Activated CD4-positive, alpha-beta memory T cell treated with anti-CD3 and anti-CD28 coated beads for 36 hours (primary cell): ENCODE measurements at regions not wholly inside any gene's neighbourhood (a gene's known extent, or its start where the extent isn't known, plus 50 kb on each side); places are given as distances from the start of the nearest gene placed in this dataset.
A peak's percentile ranks its signal among the peaks of the same experiment; 100 is the strongest.

Experiments
- CTCF ChIA-PET: fragments of 350-600 bp; sonication (Branson Sonifier 250); formaldehyde crosslinking; loops from one replicate; lab custom pipeline; 2021; ENCODE audit warnings: antibody characterized with exemption, inconsistent platforms; lab: Charles Lee
- POLR2A ChIA-PET: fragments of 350-600 bp; sonication (Branson Sonifier 250); formaldehyde crosslinking; loops from one replicate; lab custom pipeline; 2021; ENCODE audit warnings: antibody characterized with exemption; lab: Charles Lee
- DNase-seq: peaks from one replicate; pipeline ENCODE4 v3.0.0-alpha.2; 2020
- H3K27ac Mint-ChIP-seq: one replicate; pipeline ENCODE4 v1.8.0; 2021; ENCODE audit warnings: mixed read lengths
- H3K27me3 Mint-ChIP-seq: one replicate; pipeline ENCODE4 v1.8.0; 2021; ENCODE audit warnings: mixed read lengths
- H3K36me3 Mint-ChIP-seq: one replicate; pipeline ENCODE4 v1.8.0; 2021; ENCODE audit warnings: mixed read lengths
- H3K4me1 Mint-ChIP-seq: one replicate; pipeline ENCODE4 v1.8.0; 2021; ENCODE audit warnings: low read depth, mixed read lengths
- H3K4me3 Mint-ChIP-seq: one replicate; pipeline ENCODE4 v1.8.0; 2021; ENCODE audit warnings: mild to moderate bottlenecking, mixed read lengths
- H3K9me3 Mint-ChIP-seq: one replicate; pipeline ENCODE4 v1.8.0; 2021; ENCODE audit warnings: mixed read lengths
- intact Hi-C: fragments of 100-400 bp; cut with micrococcal nuclease; formaldehyde crosslinking; loops from one replicate; pipeline ENCODE4 v1.15.1; 2023

DNA sequence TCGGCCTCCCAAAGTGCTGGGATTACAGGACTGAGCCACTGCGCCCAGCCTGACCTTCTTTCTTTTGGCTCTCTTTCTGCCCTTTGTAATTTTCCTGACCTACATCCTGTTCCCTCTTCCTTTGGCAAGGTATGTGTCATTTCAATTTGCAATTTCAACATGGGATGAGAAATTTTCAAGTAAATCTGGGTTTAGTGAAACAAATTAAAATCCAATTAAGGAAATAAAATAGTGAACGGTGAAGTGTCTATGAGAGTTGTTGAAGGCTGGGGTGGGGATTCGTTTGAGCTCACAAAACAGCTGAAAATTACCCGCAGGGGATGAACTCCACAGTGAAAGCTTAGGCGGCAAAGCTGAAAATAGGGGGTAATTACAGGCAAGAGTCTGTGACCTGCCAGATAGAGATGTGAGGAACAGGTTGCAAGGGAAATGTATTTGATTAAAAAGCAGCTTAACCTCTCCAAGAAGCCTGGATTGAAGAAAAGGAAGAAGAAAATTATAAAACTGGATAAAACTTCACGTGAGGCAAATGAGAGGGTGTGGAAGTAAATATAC, 277.7 kb downstream of the UTP18 start:
- Mint-ChIP-seq H3K4me3 (no peak overlapping the region), H3K36me3 (no peaks in the 10 kb centered on the region), H3K4me1 (peaks cover 9% of the 10 kb centered on the region), H3K27me3 (no peaks in the 10 kb centered on the region), H3K9me3 (no peaks in the 10 kb centered on the region), H3K27ac (no peak overlapping the region)
- ChIA-PET POLR2A (no interaction called here), CTCF (interaction anchor here (1.0 to 7.9 kb wide), 3 partner anchors 167 to 239 kb away, joined by 3 to 81 read pairs (median 4); no protein-coding TSS in a partner anchor)
- intact Hi-C loops = loop anchor here (2.0 to 5.0 kb wide), 3 partner anchors 76 to 239 kb away; no protein-coding TSS in a partner anchor
- no peak for DNase-seq

DNA sequence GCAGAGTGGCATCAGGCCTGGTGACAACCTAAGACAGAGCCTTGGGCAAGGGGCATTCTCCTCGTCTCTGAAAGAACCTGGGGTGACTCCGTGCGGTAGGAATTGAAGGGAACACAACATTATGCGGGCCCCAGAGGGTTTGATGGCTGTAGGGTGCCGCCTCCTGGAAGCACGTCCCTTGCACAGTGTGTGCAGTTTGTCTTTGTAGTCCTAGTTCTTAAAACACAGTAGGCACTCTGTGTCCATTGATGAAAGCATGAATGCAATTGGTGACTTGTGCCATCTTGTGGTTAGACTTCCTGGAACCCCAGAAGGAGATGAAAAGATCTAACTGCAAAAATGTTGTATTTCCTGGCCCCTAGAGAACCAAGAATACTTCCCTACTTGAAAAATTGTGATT, 279.8 kb downstream of the UTP18 start:
- Mint-ChIP-seq H3K4me3 (no peak overlapping the region), H3K4me1 (peaks cover 9% of the 10 kb centered on the region), H3K27me3 (no peaks in the 10 kb centered on the region), H3K9me3 (no peaks in the 10 kb centered on the region), H3K27ac (no peak overlapping the region), H3K36me3 (no peaks in the 10 kb centered on the region)
- intact Hi-C loops = no loop called here
- CTCF ChIA-PET = interaction anchor here (1.7 kb wide), 1 partner anchor 168 kb away, joined by 5 read pairs; no protein-coding TSS in a partner anchor
- POLR2A ChIA-PET = no interaction called here
- peak; percentile 13 for DNase-seq

DNA sequence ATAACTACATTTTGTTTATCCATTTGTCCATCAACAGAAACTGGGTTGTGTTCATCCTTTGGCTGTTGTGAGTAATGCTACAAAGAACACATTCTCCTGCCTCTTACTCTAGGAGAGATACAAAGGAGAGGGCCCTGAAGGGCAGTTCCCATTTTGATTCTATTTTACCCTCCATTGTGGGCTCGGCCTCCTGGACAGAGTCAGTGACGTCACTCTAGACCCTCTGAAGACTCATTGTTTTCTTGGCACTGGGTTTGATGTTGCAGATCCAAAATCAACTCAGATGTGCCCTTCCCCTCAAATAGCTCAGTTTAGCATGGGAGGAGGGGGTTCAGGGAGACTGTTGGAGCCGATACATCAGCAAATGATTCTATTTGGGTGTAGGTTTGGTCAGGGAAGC, 280.9 kb downstream of the UTP18 start:
- no peaks in the 10 kb centered on the region for H3K9me3 Mint-ChIP-seq
- no peaks in the 10 kb centered on the region for H3K27me3 Mint-ChIP-seq
- intact Hi-C loops = no loop called here
- H3K4me3 Mint-ChIP-seq = no peak overlapping the region
- no peaks in the 10 kb centered on the region for H3K36me3 Mint-ChIP-seq
- no peak for DNase-seq
- no peak overlapping the region for H3K27ac Mint-ChIP-seq
- peaks cover 9% of the 10 kb centered on the region for H3K4me1 Mint-ChIP-seq
- CTCF ChIA-PET = interaction anchor here (1.3 to 1.7 kb wide), 2 partner anchors 169 kb away, joined by 5 read pairs; no protein-coding TSS in a partner anchor
- POLR2A ChIA-PET = no interaction called here

DNA sequence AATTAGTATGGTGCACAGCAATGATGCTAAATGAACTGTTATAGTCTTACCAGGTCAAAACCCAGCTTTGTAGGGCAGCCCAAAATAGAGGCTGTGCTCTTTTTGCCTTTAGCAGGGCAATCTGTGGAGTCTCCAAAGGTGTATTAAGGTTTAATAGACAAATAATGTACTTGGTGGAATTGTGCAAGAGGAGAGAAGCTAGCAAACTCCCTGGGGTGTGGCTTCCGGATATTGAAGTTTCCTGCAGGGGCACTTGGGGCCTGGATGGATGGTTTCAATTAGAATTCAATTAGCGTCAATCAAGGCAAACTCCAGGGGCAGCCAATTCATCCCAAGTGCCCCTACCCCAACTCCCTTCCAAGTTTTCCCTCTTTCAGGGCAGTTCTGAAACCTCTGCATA, 285.8 kb downstream of the UTP18 start:
- DNase-seq = no peak
- Mint-ChIP-seq H3K4me3 (no peak overlapping the region), H3K36me3 (no peaks in the 10 kb centered on the region), H3K9me3 (no peaks in the 10 kb centered on the region), H3K27ac (no peak overlapping the region), H3K27me3 (no peaks in the 10 kb centered on the region), H3K4me1 (peaks cover 2% of the 10 kb centered on the region)
- intact Hi-C loops = no loop called here
- ChIA-PET POLR2A (no interaction called here), CTCF (no interaction called here)

DNA sequence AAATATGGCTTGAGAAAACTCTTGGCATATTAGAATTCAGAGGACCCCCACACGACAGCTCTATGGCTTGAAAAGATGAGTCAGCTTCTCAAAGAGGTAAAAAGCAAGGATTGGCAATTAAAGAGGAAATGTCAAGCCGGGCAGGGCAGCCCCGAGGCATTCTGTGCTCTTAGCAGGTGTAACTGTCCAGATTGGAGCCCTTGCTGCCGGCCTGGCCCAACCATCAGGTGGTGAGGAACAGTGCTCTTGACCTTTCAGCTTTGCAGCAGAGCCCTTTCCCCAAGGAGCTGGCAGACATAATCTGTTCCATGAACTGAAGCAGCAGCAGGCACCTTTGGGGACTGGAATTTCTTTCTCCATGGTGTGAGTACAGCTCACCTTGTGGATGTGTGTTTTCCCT, 287.8 kb downstream of the UTP18 start:
- ChIA-PET CTCF (interaction anchor here (1.3 kb wide), 1 partner anchor 176 kb away, joined by 4 read pairs; no protein-coding TSS in a partner anchor), POLR2A (no interaction called here)
- intact Hi-C loops = no loop called here
- no peaks in the 10 kb centered on the region for H3K36me3 Mint-ChIP-seq
- no peak overlapping the region for H3K27ac Mint-ChIP-seq
- no peak overlapping the region for H3K4me3 Mint-ChIP-seq
- H3K4me1 Mint-ChIP-seq = no peaks in the 10 kb centered on the region
- H3K9me3 Mint-ChIP-seq = no peaks in the 10 kb centered on the region
- peaks cover 6% of the 10 kb centered on the region for H3K27me3 Mint-ChIP-seq
- DNase-seq = no peak

DNA sequence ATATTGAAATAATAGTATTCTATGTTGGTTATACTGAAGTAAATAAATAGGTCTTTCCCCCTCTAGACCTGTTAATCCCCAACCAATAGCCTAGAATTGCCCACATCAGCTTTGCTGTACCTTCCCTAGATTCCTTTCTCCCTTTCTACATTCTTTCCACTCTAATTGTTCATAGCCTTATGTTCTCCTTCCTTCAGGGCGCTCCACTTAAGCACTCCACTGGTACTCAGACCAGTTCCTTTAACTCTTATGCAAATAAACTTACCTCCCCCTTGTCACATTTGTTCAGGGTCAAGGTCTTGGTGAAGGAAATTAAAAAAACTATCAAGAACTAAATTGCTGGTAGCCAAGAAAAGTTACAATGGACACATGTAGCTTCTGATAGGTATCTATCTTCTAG, 294.8 kb downstream of the UTP18 start:
- no peaks in the 10 kb centered on the region for H3K36me3 Mint-ChIP-seq

DNA sequence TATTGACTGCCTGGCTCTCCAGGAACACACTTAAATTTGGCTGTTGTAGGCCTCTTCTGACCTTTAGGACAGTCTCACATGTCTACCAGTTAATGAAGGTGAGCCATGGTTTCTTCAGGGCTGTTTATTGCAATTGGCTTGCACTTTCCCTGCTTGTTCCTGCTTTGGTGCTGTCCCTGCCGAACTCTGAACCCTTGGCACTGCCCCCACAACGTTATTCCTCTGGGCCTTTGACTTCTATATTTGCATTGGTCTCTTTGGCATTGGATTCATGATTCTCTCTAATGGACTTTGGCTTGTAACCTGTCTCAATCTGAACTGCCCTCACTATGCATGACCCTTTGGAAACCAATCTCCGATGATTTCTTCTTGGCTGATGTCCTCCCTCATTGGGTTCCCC, 299.4 kb downstream of the UTP18 start:
- H3K27me3 Mint-ChIP-seq = peaks cover 30% of the 10 kb centered on the region
- POLR2A ChIA-PET = no interaction called here
- H3K9me3 Mint-ChIP-seq = no peaks in the 10 kb centered on the region
- intact Hi-C loops = no loop called here
- no peak for DNase-seq
- CTCF ChIA-PET = no interaction called here
- H3K4me3 Mint-ChIP-seq = no peak overlapping the region
- H3K36me3 Mint-ChIP-seq = no peaks in the 10 kb centered on the region
- H3K27ac Mint-ChIP-seq = no peak overlapping the region
- no peaks in the 10 kb centered on the region for H3K4me1 Mint-ChIP-seq

More for the DNA sequence above, 294.8 kb downstream of the UTP18 start:
- CTCF ChIA-PET = interaction anchor here (0.6 to 0.8 kb wide), 2 partner anchors 19 to 737 kb away, joined by 3 to 4 read pairs; no protein-coding TSS in a partner anchor
- Mint-ChIP-seq H3K4me3 (no peak overlapping the region), H3K9me3 (no peaks in the 10 kb centered on the region), H3K4me1 (no peaks in the 10 kb centered on the region), H3K27me3 (peaks cover 16% of the 10 kb centered on the region), H3K27ac (no peak overlapping the region)
- intact Hi-C loops = no loop called here
- no peak for DNase-seq
- POLR2A ChIA-PET = no interaction called here

DNA sequence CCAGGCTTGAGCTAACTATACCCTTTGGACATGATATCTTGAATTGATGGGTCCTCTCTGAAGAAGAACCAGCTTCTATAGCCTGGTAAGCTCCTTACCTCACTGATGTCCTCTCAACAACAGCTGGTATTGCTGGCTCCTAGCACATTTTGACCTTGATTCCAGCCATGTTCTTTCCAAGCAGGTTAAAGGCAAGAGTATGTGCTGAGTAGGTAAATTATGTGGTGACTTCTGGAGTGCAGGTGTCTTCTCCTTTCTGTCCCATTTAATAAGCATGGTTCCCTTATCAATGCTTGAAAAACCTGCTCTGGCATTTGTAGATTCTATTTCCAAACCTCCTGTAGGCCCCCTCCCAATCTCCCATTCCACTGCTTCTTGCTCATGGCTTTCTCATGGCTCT, 300.1 kb downstream of the UTP18 start:
- H3K27me3 Mint-ChIP-seq = peaks cover 30% of the 10 kb centered on the region
- ChIA-PET POLR2A (no interaction called here), CTCF (no interaction called here)
- no peaks in the 10 kb centered on the region for H3K4me1 Mint-ChIP-seq
- DNase-seq = no peak
- no peaks in the 10 kb centered on the region for H3K36me3 Mint-ChIP-seq
- no peak overlapping the region for H3K27ac Mint-ChIP-seq
- H3K4me3 Mint-ChIP-seq = no peak overlapping the region
- H3K9me3 Mint-ChIP-seq = no peaks in the 10 kb centered on the region
- intact Hi-C loops = no loop called here

DNA sequence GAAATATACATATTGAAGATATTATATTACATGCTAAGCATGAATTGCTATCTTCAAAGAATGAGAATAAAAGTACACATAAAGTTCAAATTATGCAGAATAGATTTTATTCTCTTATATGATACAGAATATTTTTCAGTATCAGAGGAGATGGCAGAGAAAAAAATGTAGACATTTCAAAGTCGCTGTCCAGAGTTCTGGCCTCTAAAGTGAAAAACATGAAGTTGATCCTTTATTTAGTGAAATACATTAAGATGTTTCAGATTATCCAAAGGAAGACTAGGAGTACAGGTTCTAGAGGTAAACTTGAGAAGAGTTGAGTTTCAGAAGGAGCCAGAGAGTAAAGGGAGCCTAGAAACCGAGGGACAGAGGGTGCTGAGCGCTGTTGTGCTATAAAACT, 303.6 kb downstream of the UTP18 start:
- DNase-seq = no peak
- ChIA-PET POLR2A (no interaction called here), CTCF (no interaction called here)
- H3K36me3 Mint-ChIP-seq = no peaks in the 10 kb centered on the region
- H3K4me3 Mint-ChIP-seq = no peak overlapping the region
- no peaks in the 10 kb centered on the region for H3K4me1 Mint-ChIP-seq
- H3K9me3 Mint-ChIP-seq = peaks cover 3% of the 10 kb centered on the region
- no peak overlapping the region for H3K27ac Mint-ChIP-seq
- H3K27me3 Mint-ChIP-seq = peaks cover 24% of the 10 kb centered on the region
- intact Hi-C loops = no loop called here

DNA sequence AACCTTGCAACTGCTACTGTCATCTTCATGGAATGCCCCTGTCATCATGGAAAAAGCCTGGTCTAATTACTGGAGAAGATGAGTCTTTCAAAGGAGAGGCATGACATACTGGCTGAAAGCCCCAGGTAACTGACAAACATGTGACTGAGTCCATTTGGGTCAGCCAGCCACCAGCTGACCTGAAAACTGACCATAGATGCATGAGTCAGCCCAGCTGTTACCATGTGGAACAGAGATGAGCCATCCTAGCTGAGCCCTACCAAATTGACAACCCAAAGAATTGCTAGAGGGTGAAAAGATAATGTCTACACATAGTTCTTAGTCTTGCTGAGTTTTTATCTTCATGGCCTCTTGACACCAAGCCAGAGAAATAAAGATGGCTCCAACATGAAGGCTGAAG, 311.8 kb downstream of the UTP18 start:
- H3K36me3 Mint-ChIP-seq = no peaks in the 10 kb centered on the region
- ChIA-PET POLR2A (no interaction called here), CTCF (no interaction called here)
- peaks cover 18% of the 10 kb centered on the region for H3K27me3 Mint-ChIP-seq
- H3K4me1 Mint-ChIP-seq = no peaks in the 10 kb centered on the region
- no peak overlapping the region for H3K27ac Mint-ChIP-seq
- intact Hi-C loops = no loop called here
- H3K9me3 Mint-ChIP-seq = peaks cover 4% of the 10 kb centered on the region
- DNase-seq = no peak
- H3K4me3 Mint-ChIP-seq = no peak overlapping the region
